Right lobe of liver (tissue), 6 donors: ENCODE measurements at regions not wholly inside any gene's neighbourhood (a gene's known extent, or its start where the extent isn't known, plus 50 kb on each side); places are given as distances from the start of the nearest gene placed in this dataset.

ENCODE experiments used
- ATAC-seq, 4 donors: fragments of 200-7000 bp; cut with Tn5 transposase; one replicate each; pipeline ENCODE4 v1.9.1; 2020; ENCODE audit warnings: mild to moderate bottlenecking in 4 of 4, moderate library complexity in 4 of 4
- DNase-seq, 3 donors: peaks; one replicate each; pipeline ENCODE4 v3.0.0-alpha.2; 2020
- H3K27ac ChIP-seq, 3 donors: fragments of 200-600 bp; one replicate each; pipeline ENCODE4 v1.8.0; 2022
- H3K27me3 ChIP-seq, 2 donors: fragments of 200-600 bp; one replicate each; pipeline ENCODE4 v1.8.0; 2022
- H3K36me3 ChIP-seq, 4 donors: fragments of 200-600 bp; sonication (generic) in 1 of 4; one replicate each; pipeline versions ENCODE4 v1.5.1 to v1.8.0; 2017 to 2022; ENCODE audit warnings: control low read depth in 1 of 4
- H3K4me1 ChIP-seq, 4 donors: fragments of 200-600 bp; sonication (generic) in 1 of 4; one replicate each; pipeline versions ENCODE4 v1.5.1 to v1.8.0; 2017 to 2022; ENCODE audit warnings: control low read depth in 1 of 4
- H3K4me3 ChIP-seq, 3 donors: fragments of 200-600 bp; one replicate each; pipeline ENCODE4 v1.8.0; 2022
- H3K9me3 ChIP-seq, 4 donors: fragments of 200-600 bp; sonication (generic) in 1 of 4; one replicate each; pipeline versions ENCODE4 v1.5.1 to v1.8.0; 2017 to 2022; ENCODE audit warnings: control low read depth in 1 of 4
- CTCF ChIP-seq, 4 donors: fragments of 200-600 bp in 3 of 4; fragments of 450-650 bp in 1 of 4; IDR thresholded peaks; one replicate each; pipeline versions ENCODE4 v1.5.1 to v1.8.0; 2016 to 2022; ENCODE audit warnings: antibody characterized with exemption in 4 of 4, mild to moderate bottlenecking in 2 of 4
- POLR2A ChIP-seq: fragments of 450-650 bp; IDR thresholded peaks from one replicate; pipeline ENCODE4 v1.6.1; 2017; ENCODE audit warnings: antibody characterized with exemption, mild to moderate bottlenecking
- WGBS: methylation state at CpG from one replicate; pipeline ENCODE4 v1.1.6; 2018; ENCODE audit warnings: low coverage, low lambda C conversion rate; ENCODE audit not compliant: insufficient coverage; ENCODE audit errors: missing lambda C conversion rate; 5-methylcytosine and 5-hydroxymethylcytosine counted together
- intact Hi-C, 2 donors: fragments of 100-400 bp; cut with DNase I; formaldehyde crosslinking; loops; one replicate each; pipeline versions ENCODE4 v1.11.2 to v1.14.1; 2022
- donor health status: DM: no; HTN: yes; CAD: no.
- donor health status: DM: no; HTN: no; CAD: no.
- donor health status: DM: no; HTN: no; CAD: no.
- donor health status: DM: no; HTN: yes; CAD: no.
- donor health status: DM: no; HTN: yes; CAD: no.

- no peak for DNase-seq
- no peaks in the 10 kb centered on the region for H3K36me3 ChIP-seq
- no peak overlapping the region for H3K27ac ChIP-seq
- H3K27me3 ChIP-seq, result no peaks in the 10 kb centered on the region
- no peak overlapping the region for H3K4me3 ChIP-seq
- intact Hi-C loops, result no loop called here
- H3K4me1 ChIP-seq, result no peaks in the 10 kb centered on the region
- TF ChIP-seq POLR2A (no peak), CTCF (IDR thresholded peaks at IDR 0.05) (no peak)
- H3K9me3 ChIP-seq, result no peaks in the 10 kb centered on the region
- 91% methylated on average over 1 of the region's 1 CpG for WGBS
- no peak for ATAC-seq
These were observed 63.0 kb upstream of the ARHGAP5 start for GRCh38 chr14:32014057-32014456.

- H3K27me3 ChIP-seq, result no peaks in the 10 kb centered on the region
- ATAC-seq (no peak), DNase-seq (no peak)
- H3K27ac ChIP-seq, result no peak overlapping the region
- no peaks in the 10 kb centered on the region for H3K4me1 ChIP-seq
- 75% methylated on average over 4 of the region's 4 CpGs for WGBS
- intact Hi-C loops, result no loop called here
- H3K36me3 ChIP-seq, result no peaks in the 10 kb centered on the region
- no peak for TF ChIP-seq CTCF (IDR thresholded peaks at IDR 0.05)
- TF ChIP-seq POLR2A, result no peak
- no peak overlapping the region for H3K4me3 ChIP-seq
- no peaks in the 10 kb centered on the region for H3K9me3 ChIP-seq
These were observed 62.6 kb upstream of the ARHGAP5 start for GRCh38 chr14:32014498-32014897.

DNA sequence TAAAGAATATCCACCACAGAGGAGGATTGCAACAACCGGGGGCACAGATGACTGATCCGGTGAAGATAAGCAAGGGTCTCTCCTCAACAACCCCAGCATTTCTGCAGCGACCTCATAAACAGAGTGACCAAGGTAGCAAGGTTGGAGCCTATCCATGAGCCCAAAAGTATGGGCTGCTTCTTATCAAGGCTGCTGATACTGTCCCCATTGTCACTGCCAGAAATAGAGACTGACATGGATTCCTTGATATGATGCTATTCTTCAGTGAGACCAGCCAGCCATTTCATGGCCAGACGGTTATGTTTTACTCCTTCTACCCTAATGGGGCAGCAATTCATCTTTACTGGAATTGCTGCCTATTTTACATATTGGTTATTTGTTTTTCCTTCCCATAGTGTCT, 61.9 kb upstream of the ARHGAP5 start:
- H3K9me3 ChIP-seq, result no peaks in the 10 kb centered on the region
- H3K4me1 ChIP-seq, result no peaks in the 10 kb centered on the region
- no peak overlapping the region for H3K4me3 ChIP-seq
- ATAC-seq (no peak), DNase-seq (no peak)
- H3K27ac ChIP-seq, result no peak overlapping the region
- no peaks in the 10 kb centered on the region for H3K27me3 ChIP-seq
- 80% methylated on average over 2 of the region's 4 CpGs for WGBS
- intact Hi-C loops, result no loop called here
- no peaks in the 10 kb centered on the region for H3K36me3 ChIP-seq
- TF ChIP-seq POLR2A (no peak), CTCF (IDR thresholded peaks at IDR 0.05) (no peak)

DNA sequence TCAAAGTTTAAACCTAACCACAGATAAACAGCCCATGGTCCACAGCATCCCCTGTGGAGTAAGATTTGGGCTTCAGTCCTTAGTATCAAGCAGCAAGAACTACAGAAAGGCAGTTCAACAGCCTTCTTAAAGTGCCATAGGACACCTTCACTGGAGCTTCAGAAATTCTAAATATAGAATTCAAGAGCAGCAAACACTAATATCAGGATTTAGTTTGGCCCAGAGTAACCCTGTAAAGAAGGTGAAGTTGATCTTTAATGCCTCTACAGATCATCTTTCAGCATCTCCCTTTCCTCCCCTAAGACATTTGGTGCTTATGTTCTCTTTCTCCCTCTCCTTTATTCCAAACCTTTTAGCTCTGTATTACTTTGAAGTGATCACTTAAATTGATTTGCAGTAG, 59.5 kb upstream of the ARHGAP5 start:
- no peaks in the 10 kb centered on the region for H3K27me3 ChIP-seq
- no peak overlapping the region for H3K27ac ChIP-seq
- TF ChIP-seq POLR2A (no peak), CTCF (IDR thresholded peaks at IDR 0.05) (no peak)
- no peak overlapping the region for H3K4me3 ChIP-seq
- intact Hi-C loops, result no loop called here
- DNase-seq (no peak), ATAC-seq (no peak)
- no peaks in the 10 kb centered on the region for H3K36me3 ChIP-seq
- peaks cover 0 to 2% (median 0%) of the 10 kb centered on the region in 4 donors for H3K4me1 ChIP-seq
- no peaks in the 10 kb centered on the region for H3K9me3 ChIP-seq

GRCh38 chr14:32018391-32019092, 58.6 kb upstream of the ARHGAP5 start:
- no peak overlapping the region for H3K27ac ChIP-seq
- no peak for DNase-seq
- peaks cover 0 to 12% (median 0%) of the 10 kb centered on the region in 4 donors for H3K4me1 ChIP-seq
- intact Hi-C loops, result no loop called here
- no peaks in the 10 kb centered on the region for H3K9me3 ChIP-seq
- H3K36me3 ChIP-seq, result no peaks in the 10 kb centered on the region
- H3K27me3 ChIP-seq, result no peaks in the 10 kb centered on the region
- no peak overlapping the region for H3K4me3 ChIP-seq
- TF ChIP-seq CTCF (IDR thresholded peaks at IDR 0.05) (no peak), POLR2A (no peak)
- 44% methylated on average over 3 of the region's 3 CpGs for WGBS
- no peak for ATAC-seq
